Panc1 (cell line): ENCODE measurements at regions not wholly inside any gene's neighbourhood (a gene's known extent, or its start where the extent isn't known, plus 50 kb on each side); places are given as distances from the start of the nearest gene placed in this dataset.

Experiments
- TF ChIP-seq, protein P1 (sequence below): fragments of 450-650 bp; IDR thresholded peaks from 2 replicates; pipeline ENCODE4 v1.5.1; 2017; ENCODE audit warnings: mild to moderate bottlenecking
- TF ChIP-seq, protein P2 (sequence below), 2 experiments: IDR thresholded peaks; 2 replicates each; pipeline ENCODE4 v1.6.1; 2011 to 2012; ENCODE audit warnings: low read depth in 2 of 2, control low read depth in 1 of 2, low read length in 1 of 2, mild to moderate bottlenecking in 1 of 2, moderate library complexity in 1 of 2; ENCODE audit not compliant: insufficient read depth in 1 of 2

DNA sequence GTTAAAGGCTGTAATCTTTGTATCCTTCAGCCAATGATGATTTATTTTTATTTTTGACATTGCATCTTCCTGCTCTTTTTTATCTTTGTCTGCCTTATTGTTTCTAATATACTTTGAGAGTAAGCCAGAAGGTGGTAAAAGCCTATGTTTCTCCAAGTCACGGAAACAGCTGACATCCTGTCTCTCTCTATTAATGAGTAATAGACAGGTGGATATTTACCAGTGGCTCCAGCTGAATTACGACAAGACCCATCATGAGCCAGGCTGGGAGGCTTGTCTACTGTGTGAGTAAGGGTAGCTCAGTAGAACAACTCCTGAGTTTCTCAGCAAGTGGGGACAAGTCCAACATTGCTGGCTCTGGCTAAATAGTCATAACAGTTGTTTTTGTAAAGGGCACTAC is 166.6 kb downstream of the NDFIP2 start:
- TF ChIP-seq, protein P1, sequence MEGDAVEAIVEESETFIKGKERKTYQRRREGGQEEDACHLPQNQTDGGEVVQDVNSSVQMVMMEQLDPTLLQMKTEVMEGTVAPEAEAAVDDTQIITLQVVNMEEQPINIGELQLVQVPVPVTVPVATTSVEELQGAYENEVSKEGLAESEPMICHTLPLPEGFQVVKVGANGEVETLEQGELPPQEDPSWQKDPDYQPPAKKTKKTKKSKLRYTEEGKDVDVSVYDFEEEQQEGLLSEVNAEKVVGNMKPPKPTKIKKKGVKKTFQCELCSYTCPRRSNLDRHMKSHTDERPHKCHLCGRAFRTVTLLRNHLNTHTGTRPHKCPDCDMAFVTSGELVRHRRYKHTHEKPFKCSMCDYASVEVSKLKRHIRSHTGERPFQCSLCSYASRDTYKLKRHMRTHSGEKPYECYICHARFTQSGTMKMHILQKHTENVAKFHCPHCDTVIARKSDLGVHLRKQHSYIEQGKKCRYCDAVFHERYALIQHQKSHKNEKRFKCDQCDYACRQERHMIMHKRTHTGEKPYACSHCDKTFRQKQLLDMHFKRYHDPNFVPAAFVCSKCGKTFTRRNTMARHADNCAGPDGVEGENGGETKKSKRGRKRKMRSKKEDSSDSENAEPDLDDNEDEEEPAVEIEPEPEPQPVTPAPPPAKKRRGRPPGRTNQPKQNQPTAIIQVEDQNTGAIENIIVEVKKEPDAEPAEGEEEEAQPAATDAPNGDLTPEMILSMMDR: no peak
- TF ChIP-seq, protein P2, sequence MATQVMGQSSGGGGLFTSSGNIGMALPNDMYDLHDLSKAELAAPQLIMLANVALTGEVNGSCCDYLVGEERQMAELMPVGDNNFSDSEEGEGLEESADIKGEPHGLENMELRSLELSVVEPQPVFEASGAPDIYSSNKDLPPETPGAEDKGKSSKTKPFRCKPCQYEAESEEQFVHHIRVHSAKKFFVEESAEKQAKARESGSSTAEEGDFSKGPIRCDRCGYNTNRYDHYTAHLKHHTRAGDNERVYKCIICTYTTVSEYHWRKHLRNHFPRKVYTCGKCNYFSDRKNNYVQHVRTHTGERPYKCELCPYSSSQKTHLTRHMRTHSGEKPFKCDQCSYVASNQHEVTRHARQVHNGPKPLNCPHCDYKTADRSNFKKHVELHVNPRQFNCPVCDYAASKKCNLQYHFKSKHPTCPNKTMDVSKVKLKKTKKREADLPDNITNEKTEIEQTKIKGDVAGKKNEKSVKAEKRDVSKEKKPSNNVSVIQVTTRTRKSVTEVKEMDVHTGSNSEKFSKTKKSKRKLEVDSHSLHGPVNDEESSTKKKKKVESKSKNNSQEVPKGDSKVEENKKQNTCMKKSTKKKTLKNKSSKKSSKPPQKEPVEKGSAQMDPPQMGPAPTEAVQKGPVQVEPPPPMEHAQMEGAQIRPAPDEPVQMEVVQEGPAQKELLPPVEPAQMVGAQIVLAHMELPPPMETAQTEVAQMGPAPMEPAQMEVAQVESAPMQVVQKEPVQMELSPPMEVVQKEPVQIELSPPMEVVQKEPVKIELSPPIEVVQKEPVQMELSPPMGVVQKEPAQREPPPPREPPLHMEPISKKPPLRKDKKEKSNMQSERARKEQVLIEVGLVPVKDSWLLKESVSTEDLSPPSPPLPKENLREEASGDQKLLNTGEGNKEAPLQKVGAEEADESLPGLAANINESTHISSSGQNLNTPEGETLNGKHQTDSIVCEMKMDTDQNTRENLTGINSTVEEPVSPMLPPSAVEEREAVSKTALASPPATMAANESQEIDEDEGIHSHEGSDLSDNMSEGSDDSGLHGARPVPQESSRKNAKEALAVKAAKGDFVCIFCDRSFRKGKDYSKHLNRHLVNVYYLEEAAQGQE (IDR thresholded peaks at IDR 0.05; ENCODE audit: insufficient read depth in 1 of 2, low read depth in 2 of 2, low read length in 1 of 2): no peak
